ENCODE measurements at regions not wholly inside any gene's neighbourhood (a gene's known extent, or its start where the extent isn't known, plus 50 kb on each side); places are given as distances from the start of the nearest gene placed in this dataset.
A peak's percentile ranks its signal among the peaks of the same experiment; 100 is the strongest.
"Not testable (repeated sequence)": the region's sequence is repeated elsewhere in the genome, so short reads cannot be mapped to it uniquely, and the experiment has no call there.

DNA sequence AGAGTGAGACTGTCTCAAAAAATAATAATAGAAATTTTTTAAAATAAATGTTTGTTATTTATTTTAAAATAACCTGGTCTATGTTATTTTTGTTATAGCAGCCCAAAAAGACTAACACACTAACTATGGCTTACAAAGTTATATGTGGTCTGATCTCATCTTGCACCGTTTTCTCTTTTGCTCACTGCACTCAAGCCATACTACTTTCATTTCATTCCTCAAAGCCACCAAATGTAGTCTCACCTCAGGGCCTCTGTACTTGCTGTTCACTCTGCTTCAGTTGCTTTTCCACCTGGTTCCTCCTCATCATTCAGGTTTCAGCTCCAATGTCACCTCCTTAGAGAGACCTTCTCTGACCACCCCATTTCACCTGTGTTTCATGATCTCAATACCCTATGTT, 55.2 kb upstream of the MDM1 start:
- DNase-seq (ENCODE audit: low spot score in 2 of 2), result no peak
- no peak for ATAC-seq (ENCODE audit: low read depth)
- Mint-ChIP-seq H3K4me3 (no peak overlapping the region), H3K27ac (no peak overlapping the region), H3K36me3 (peaks cover 3% of the 10 kb centered on the region), H3K4me1 (peaks cover 2% of the 10 kb centered on the region), H3K27me3 (peaks cover 2% of the 10 kb centered on the region), H3K9me3 (peaks cover 1% of the 10 kb centered on the region)

DNA sequence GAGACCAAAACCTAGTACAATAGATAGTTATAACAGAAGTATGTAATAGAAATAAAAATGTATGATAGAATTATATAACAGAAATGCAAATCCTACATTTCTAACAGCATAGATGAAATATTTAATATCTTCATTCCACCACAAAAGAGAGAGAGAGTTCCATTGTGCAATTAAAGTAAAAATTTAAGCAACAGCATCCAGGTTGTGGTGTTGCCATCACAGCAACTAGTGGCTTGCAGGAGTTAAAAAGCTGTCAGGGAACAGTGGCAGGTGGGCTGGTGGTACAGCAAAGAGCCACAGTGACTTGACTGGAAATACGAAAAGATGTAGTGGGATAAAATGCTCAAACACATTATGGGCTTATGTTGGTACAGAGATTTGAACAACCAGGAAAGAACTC, 57.1 kb upstream of the MDM1 start:
- H3K27me3 Mint-ChIP-seq, result no peaks in the 10 kb centered on the region
- no peak for DNase-seq (ENCODE audit: low spot score in 2 of 2)
- H3K27ac Mint-ChIP-seq, result no peak overlapping the region
- H3K4me1 Mint-ChIP-seq, result peaks cover 2% of the 10 kb centered on the region
- peaks cover 1% of the 10 kb centered on the region for H3K36me3 Mint-ChIP-seq
- H3K9me3 Mint-ChIP-seq, result no peaks in the 10 kb centered on the region
- no peak for ATAC-seq (ENCODE audit: low read depth)
- no peak overlapping the region for H3K4me3 Mint-ChIP-seq

DNA sequence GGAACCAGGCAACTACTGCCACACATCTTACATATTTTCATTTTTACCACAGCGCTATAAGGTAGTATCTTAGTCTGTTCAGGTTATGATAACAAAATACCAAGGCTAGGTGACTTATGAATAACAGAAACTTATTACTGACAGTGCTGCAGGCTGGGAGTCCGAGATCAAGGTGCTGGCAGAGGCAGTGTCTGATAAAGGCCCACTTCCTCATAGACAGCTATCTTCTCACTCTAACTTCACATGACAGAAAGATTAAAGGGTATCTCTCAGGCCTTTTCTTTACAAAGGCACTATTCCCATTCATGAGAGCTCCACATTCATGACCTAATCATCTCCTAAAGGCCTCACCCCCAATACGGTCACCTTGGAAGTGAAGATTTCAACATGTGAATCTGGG, 59.8 kb upstream of the MDM1 start:
- ATAC-seq (ENCODE audit: low read depth) (no peak), DNase-seq (ENCODE audit: low spot score in 2 of 2) (no peak)
- Mint-ChIP-seq H3K9me3 (peaks cover 1% of the 10 kb centered on the region), H3K36me3 (peaks cover 3% of the 10 kb centered on the region), H3K27ac (peak overlapping the region; percentile 60), H3K27me3 (no peaks in the 10 kb centered on the region), H3K4me1 (peaks cover 2% of the 10 kb centered on the region), H3K4me3 (no peak overlapping the region)

DNA sequence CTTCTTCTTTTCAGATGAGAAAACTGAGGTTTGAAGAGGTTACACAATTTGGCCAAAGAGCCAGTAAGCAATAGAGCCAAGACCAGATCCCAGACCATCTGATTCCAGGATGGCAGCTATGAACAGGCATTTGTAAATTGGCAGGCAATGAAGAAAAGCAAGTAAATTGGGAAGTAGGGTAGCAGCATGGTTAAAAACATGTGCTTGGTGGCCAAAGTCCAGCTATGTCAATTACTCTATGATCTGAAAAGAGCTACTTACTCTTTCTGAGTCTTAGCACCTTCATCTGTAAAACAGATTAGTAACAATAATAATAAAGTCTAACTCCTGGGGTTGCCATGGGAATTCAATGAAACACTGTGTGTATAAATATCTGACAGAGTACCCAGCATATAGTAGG, 60.2 kb upstream of the MDM1 start:
- DNase-seq (ENCODE audit: low spot score in 2 of 2) (no peak), ATAC-seq (ENCODE audit: low read depth) (no peak)
- peaks cover 2% of the 10 kb centered on the region for H3K4me1 Mint-ChIP-seq
- peaks cover 4% of the 10 kb centered on the region for H3K36me3 Mint-ChIP-seq
- H3K9me3 Mint-ChIP-seq, result peaks cover 1% of the 10 kb centered on the region
- no peaks in the 10 kb centered on the region for H3K27me3 Mint-ChIP-seq
- no peak overlapping the region for H3K4me3 Mint-ChIP-seq
- H3K27ac Mint-ChIP-seq, result peak overlapping the region; percentile 60

DNA sequence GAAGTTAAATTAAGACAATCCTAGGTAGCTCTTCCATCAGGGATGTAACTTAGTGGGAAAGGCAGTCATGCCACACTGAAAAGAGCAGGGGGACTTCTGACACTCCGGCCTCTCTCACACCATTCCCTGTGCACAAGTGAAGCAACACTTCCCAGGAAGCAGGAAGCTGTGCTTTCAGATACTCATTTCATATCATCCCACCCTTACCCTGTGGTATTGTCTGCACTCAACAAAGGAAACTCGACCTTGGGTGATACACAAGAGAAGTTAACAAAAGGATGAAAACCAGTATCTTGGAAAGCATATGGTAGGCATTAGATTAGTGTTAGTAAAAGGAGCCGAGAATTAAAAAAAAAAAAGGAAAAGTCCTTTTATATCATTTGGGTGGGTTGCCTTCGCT, 61.3 kb upstream of the MDM1 start:
- ATAC-seq (ENCODE audit: low read depth) (no peak), DNase-seq (ENCODE audit: low spot score in 2 of 2) (no peak)
- Mint-ChIP-seq H3K9me3 (peaks cover 1% of the 10 kb centered on the region), H3K27ac (no peak overlapping the region), H3K4me1 (no peaks in the 10 kb centered on the region), H3K4me3 (no peak overlapping the region), H3K36me3 (peaks cover 4% of the 10 kb centered on the region), H3K27me3 (no peaks in the 10 kb centered on the region)

DNA sequence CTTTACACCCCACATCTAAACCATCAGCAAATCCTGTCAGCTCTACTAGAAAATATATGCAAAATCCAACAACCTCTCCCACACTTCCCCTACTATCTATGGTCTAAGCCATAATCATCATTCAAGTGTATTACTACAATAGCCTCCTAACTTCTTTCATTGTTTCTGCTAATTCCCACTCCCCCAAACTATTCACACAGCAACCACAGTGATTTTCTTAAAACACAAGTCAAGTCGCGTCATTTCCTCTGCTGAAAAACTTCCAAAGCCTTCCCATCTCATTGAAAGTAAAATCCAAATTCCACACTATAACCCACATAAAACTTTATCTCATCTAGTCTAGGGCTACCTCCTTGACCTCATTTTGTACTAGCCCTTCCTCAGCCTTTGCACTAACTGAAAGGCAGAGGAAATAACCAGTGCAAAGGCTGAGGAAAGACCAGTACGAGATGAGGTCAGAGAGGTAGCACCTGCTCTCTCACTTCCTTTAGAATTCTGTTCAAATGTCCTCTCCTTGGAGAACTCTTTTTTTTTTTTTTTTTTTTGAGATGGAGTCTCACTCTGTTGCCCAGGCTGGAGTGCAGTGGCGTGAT, 65.5 kb upstream of the MDM1 start:
- no peak overlapping the region for H3K27ac Mint-ChIP-seq
- DNase-seq (ENCODE audit: low spot score in 2 of 2) (no peak), ATAC-seq (ENCODE audit: low read depth) (no peak)
- peaks cover 1% of the 10 kb centered on the region for H3K9me3 Mint-ChIP-seq
- H3K4me1 Mint-ChIP-seq, result no peaks in the 10 kb centered on the region
- H3K36me3 Mint-ChIP-seq, result peaks cover 3% of the 10 kb centered on the region
- no peaks in the 10 kb centered on the region for H3K27me3 Mint-ChIP-seq
- no peak overlapping the region for H3K4me3 Mint-ChIP-seq

DNA sequence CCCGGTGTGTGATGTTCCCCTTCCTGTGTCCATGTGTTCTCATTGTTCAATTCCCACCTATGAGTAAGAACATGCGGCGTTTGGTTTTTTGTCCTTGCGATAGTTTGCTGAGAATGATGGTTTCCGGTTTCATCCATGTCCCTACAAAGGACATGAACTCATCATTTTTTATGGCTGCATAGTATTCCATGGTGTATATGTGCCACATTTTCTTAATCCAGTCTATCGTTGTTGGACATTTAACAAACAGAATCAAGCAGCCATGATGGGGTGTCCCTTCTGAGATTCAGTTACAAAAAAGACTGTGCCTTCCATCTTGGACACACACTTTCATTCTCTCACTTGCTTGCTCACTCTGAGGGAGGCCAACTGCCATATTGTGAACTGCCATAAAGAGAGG, 66.5 kb upstream of the MDM1 start:
- H3K27me3 Mint-ChIP-seq; H3K36me3 Mint-ChIP-seq; H3K9me3 Mint-ChIP-seq; H3K27ac Mint-ChIP-seq; ATAC-seq (ENCODE audit: low read depth); DNase-seq (ENCODE audit: low spot score in 2 of 2); H3K4me1 Mint-ChIP-seq; H3K4me3 Mint-ChIP-seq: not testable (repeated sequence)

DNA sequence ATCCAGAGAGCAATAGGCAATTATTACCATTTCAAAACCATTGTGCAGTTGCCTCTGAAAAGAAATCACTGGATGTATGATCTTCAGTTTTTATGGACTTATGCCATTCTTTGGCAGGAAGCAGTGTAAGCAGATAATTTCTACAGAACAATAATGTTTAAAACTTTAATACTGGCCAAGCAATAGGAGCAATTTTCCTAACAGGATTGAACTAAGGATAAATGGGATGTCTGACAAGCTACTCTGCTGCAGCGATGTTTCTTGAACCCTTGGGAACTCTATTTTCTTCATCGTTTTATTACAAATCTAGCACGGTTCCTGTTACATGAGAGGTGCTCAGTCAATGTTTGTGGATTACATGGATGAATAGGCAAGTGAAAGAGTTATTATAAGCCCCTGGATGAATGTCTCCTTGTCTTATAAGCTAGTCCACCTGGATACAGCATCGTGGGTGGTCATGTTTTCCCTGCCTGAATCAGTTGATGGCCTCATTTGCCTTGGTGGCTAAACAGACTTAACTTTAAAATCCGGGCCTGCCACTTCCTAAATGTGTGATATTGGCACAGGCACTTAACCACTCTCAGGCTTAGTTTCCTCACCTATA, 68.2 kb upstream of the MDM1 start:
- no peak overlapping the region for H3K4me3 Mint-ChIP-seq
- ATAC-seq (ENCODE audit: low read depth) (no peak), DNase-seq (ENCODE audit: low spot score in 2 of 2) (no peak)
- no peaks in the 10 kb centered on the region for H3K27me3 Mint-ChIP-seq
- peaks cover 1% of the 10 kb centered on the region for H3K9me3 Mint-ChIP-seq
- H3K27ac Mint-ChIP-seq, result no peak overlapping the region
- peaks cover 3% of the 10 kb centered on the region for H3K36me3 Mint-ChIP-seq
- H3K4me1 Mint-ChIP-seq, result no peaks in the 10 kb centered on the region

DNA sequence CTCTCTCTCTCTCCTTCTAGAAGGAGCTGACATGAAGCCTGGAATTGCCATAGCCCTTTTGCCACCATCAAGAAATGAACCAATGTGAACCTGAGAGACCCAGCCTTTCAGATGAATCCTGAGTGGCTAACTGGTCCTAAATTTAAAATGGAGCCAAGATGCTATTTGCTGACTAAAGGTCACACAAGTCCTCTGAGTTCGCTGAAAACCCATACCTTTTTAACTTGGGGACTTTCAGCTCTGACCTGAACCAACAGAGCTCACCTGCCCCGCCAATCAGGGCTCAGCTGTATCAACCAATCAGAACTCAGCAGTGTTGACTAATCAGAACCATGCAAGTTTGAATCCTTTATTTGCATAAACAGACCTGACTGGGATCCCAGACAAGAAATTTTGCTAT, 70.3 kb upstream of the MDM1 start:
- Mint-ChIP-seq H3K36me3 (no peaks in the 10 kb centered on the region), H3K4me3 (no peak overlapping the region), H3K27me3 (peaks cover 3% of the 10 kb centered on the region), H3K9me3 (no peaks in the 10 kb centered on the region), H3K27ac (no peak overlapping the region), H3K4me1 (peaks cover 2% of the 10 kb centered on the region)
- ATAC-seq (ENCODE audit: low read depth) (no peak), DNase-seq (ENCODE audit: low spot score in 2 of 2) (no peak)

DNA sequence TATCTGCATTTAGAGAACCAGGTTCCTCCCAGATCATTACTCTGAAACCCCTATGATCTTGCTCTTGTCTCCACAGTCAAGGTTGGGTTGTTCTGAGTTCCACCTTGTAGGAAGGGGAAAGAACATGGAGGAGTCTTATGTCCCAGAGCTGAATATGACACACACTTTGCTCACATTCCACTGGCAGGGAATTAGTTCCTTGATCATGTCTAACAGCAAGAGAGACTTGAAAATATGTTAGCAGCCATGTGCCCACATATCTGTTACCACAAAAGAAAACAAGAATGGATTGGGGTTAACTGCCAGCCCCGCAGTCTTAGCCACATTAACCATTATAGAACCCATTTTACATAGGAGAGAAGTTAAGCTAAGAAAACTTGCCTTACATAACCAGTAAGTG, 71.1 kb upstream of the MDM1 start:
- no peak overlapping the region for H3K4me3 Mint-ChIP-seq
- DNase-seq (ENCODE audit: low spot score in 2 of 2) (no peak), ATAC-seq (ENCODE audit: low read depth) (no peak)
- no peaks in the 10 kb centered on the region for H3K36me3 Mint-ChIP-seq
- no peak overlapping the region for H3K27ac Mint-ChIP-seq
- no peaks in the 10 kb centered on the region for H3K9me3 Mint-ChIP-seq
- peaks cover 2% of the 10 kb centered on the region for H3K4me1 Mint-ChIP-seq
- H3K27me3 Mint-ChIP-seq, result peaks cover 3% of the 10 kb centered on the region

DNA sequence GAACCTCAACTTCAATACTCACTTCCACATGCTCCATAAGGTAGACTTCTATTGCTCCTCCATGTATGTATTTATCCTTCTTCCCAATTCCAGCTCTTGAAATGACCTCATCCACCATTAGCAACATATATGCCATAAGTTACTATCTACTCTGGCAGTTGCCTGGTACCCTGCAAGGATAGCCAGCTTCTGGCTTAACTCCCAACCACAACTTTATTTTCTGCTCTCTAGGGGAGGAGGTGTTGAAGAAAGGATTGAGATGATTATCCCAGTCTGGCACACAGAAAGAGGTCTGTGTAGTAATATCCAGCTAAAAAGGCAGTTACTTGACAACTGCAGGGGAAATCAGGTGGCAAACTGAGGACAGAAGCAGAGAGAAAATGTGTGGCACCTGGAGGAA, 71.5 kb upstream of the MDM1 start:
- DNase-seq (ENCODE audit: low spot score in 2 of 2), result no peak
- Mint-ChIP-seq H3K4me1 (peaks cover 2% of the 10 kb centered on the region), H3K4me3 (no peak overlapping the region)

DNA sequence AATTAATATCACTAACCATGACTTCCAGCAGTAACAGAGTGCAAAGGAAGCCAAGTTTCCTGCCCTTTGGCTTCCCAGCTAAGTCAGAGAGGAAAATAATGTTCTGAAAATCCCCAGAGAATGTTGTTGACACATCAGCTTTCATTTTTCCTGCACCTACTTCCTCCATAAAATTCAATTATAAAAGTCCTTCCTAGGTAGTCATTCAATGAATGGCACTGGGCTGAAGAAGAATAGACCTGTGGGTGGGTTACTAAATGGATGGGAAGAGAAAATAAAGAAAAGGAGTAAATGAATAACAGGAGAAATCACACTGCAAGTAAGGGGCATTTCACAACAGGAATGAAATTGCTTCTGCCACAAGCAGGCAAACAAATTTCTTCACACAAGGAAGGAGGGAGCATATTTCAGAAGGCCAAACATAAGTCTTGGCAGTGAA, 73.2 kb upstream of the MDM1 start:
- Mint-ChIP-seq H3K4me3 (no peak overlapping the region), H3K4me1 (peaks cover 4% of the 10 kb centered on the region), H3K27ac (peak overlapping the region; percentile 5), H3K27me3 (peaks cover 4% of the 10 kb centered on the region), H3K9me3 (no peaks in the 10 kb centered on the region), H3K36me3 (no peaks in the 10 kb centered on the region)
- ATAC-seq (ENCODE audit: low read depth), result no peak
- DNase-seq (ENCODE audit: low spot score in 2 of 2), result no peak

More for the DNA sequence above, 71.5 kb upstream of the MDM1 start:
- no peaks in the 10 kb centered on the region for H3K36me3 Mint-ChIP-seq
- H3K27me3 Mint-ChIP-seq, result peaks cover 3% of the 10 kb centered on the region
- no peaks in the 10 kb centered on the region for H3K9me3 Mint-ChIP-seq
- no peak overlapping the region for H3K27ac Mint-ChIP-seq
- ATAC-seq (ENCODE audit: low read depth), result no peak

DNA sequence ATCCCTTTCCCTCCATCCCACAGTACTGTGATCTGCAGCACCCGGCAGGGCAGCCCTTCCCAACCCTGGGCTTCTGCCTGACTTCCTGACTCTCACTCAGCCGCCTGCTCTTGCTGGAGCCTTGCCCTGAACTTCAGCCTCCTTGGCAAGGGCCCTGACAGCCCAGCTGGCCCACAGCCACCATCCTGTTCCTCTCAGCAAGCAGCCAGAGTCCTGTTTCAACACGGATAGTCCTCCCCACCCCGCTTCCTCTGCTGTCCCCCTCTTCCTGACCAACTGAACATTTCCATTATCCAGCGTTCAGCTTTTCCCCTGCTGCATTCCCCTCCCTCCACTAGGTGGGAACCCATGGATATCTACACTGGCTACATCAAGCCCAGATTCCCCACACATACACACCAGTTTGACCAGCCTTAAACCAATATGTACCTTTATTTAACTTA, 74.0 kb upstream of the MDM1 start:
- H3K4me3 Mint-ChIP-seq, result no peak overlapping the region
- no peak for ATAC-seq (ENCODE audit: low read depth)

DNA sequence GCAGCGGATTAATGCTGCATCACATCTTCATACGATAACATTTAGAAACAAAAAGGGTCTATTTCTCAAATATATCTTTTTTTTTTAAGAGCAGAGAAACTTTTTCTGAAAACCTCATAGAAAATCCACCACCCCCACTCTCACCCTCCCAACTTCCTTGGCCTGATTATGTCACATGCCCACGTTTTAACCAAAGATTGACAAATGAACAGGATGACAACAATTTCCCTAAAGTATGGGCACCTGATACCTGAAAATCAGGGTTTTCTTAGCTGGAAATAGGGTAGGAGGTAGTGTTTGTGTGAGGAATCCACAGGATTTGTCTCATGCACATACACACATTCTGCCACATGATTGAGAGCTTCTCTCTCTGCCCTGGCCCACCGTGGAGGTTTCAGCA, 74.7 kb upstream of the MDM1 start:
- Mint-ChIP-seq H3K36me3 (no peaks in the 10 kb centered on the region), H3K27ac (no peak overlapping the region), H3K4me1 (peaks cover 4% of the 10 kb centered on the region), H3K4me3 (no peak overlapping the region), H3K27me3 (peaks cover 4% of the 10 kb centered on the region), H3K9me3 (no peaks in the 10 kb centered on the region)
- DNase-seq (ENCODE audit: low spot score in 2 of 2) (no peak), ATAC-seq (ENCODE audit: low read depth) (no peak)

More for the DNA sequence above, 74.0 kb upstream of the MDM1 start:
- Mint-ChIP-seq H3K27ac (no peak overlapping the region), H3K36me3 (no peaks in the 10 kb centered on the region), H3K9me3 (no peaks in the 10 kb centered on the region), H3K4me1 (peaks cover 4% of the 10 kb centered on the region), H3K27me3 (peaks cover 4% of the 10 kb centered on the region)
- DNase-seq (ENCODE audit: low spot score in 2 of 2), result no peak

DNA sequence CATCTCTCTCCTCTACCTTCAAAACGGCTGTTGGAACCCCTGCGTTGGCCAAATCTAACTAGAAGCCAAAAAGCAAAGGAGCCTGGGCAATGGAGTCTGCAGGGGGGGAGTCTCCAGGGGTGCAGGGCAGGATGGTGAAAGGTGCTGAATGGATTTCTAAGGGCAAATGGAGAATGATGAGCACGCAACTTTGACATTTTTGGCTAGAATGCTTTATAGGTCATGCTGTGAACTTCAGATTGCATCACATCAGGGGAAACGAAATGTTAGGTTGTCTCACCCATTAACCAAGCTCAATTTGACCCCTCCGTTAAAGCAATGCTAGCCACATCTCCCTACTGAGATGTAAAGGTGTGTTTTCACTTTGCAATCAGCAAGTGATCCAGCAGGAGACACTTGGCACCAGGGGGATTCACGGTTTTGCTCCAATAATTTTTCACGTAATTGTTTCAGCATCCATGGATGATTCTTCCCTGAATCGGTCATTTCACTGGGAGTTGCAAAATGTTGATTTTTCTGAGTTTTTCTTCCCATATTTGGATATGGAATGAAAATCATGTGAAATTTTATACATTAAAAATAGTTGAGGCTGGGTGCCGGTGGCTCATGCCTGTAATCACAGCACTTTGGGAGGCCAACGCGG, 78.0 kb upstream of the MDM1 start:
- H3K9me3 Mint-ChIP-seq, result no peaks in the 10 kb centered on the region

More for the DNA sequence above, 78.0 kb upstream of the MDM1 start:
- DNase-seq (ENCODE audit: low spot score in 2 of 2) (no peak), ATAC-seq (ENCODE audit: low read depth) (no peak)
- no peak overlapping the region for H3K27ac Mint-ChIP-seq
- peaks cover 4% of the 10 kb centered on the region for H3K27me3 Mint-ChIP-seq
- no peak overlapping the region for H3K4me3 Mint-ChIP-seq
- H3K36me3 Mint-ChIP-seq, result no peaks in the 10 kb centered on the region
- H3K4me1 Mint-ChIP-seq, result peaks cover 7% of the 10 kb centered on the region

Data from memory B cell (primary cell).